ENCODE measurements at regions not wholly inside any gene's neighbourhood (a gene's known extent, or its start where the extent isn't known, plus 50 kb on each side); places are given as distances from the start of the nearest gene placed in this dataset.

DNA sequence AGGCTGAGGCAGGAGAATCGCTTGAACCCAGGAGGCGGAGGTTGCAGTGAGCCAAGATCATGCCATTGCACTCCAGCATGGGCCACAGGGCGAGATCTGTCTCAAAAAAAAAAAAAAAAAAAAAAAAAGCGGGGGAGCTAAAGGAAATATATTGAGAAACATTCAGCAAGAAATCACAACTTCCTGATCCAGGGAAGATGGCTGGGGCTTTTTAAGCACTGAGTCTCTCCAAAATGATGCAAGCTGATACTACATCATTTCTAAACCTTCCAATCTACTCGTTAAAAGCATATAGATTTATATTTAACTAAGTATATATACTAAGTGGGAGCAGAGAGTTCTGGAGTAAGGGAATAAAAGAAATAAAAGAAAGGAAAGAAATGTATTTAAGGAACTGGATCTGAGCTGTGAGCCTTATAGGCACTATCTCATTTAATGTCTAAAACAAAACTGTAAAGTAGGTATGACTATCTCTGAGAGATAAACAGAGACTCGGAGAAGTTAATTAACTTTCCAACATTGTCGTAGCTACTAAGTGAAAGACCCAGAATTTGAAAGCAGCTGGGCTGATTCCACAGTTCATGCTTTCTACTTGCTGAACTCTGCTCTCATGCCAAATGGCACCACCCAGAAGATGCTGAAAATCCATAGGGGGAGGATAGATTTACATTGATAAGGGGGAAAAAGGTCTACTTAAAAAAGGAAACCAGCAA is 215.0 kb upstream of the MARCKS start:
- FAIRE-seq (peak; percentile 57), DNase-seq (ENCODE audit: extremely low spot score, insufficient read length, low read depth) (no peak)

GRCh38 chr6:113642714-113643406 is 214.3 kb upstream of the MARCKS start:
- peak; percentile 94 for FAIRE-seq
- DNase-seq (ENCODE audit: extremely low spot score, insufficient read length, low read depth) = no peak

DNA sequence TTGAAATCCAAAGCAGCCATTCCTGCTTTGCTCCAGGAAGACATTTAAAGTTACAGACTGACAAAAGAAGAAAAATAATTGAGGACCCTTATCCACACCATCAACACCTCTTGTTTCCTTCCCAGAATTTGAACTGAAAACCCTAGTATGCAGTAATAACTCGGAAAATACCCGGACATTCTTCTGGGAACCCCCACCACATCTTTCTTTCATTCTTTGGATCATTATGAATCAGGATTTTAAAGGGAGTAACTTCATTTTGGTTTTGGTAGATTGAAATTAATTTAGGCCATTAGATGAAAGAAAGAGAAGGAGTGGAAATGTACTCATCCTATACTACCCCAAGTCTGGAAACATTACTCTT is 213.8 kb upstream of the MARCKS start:
- DNase-seq (ENCODE audit: extremely low spot score, insufficient read length, low read depth) (no peak), FAIRE-seq (no peak)

GRCh38 chr6:113644861-113645575 is 212.1 kb upstream of the MARCKS start:
- peak; percentile 67 for FAIRE-seq

GRCh38 chr6:113645576-113645970 is 211.6 kb upstream of the MARCKS start:
- DNase-seq (ENCODE audit: extremely low spot score, insufficient read length, low read depth) = no peak
- peak; percentile 62 for FAIRE-seq

More at GRCh38 chr6:113644861-113645575, 212.1 kb upstream of the MARCKS start:
- no peak for DNase-seq (ENCODE audit: extremely low spot score, insufficient read length, low read depth)

DNA sequence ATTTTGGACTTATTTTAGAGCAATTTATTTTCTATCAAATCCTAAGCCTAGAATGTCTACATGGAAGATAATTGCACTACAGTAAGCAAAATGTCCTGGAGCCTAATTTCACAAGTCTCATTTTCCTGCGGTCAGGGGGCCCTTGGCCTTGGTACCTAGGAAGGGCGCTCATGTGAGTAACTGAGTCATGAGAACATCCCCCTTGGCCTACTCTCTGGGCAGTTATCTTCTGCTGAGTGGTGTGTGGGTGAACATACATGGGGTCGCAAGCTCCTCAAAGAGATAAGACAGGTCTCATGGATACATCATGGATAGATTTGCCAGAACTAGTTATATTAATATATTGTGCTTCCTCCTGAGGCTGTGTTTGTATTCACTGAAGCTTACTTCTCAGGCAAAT is 211.2 kb upstream of the MARCKS start:
- no peak for DNase-seq (ENCODE audit: extremely low spot score, insufficient read length, low read depth)
- peak; percentile 24 for FAIRE-seq

- no peak for DNase-seq (ENCODE audit: extremely low spot score, insufficient read length, low read depth)
- no peak for FAIRE-seq
Measured at GRCh38 chr6:113646701-113647100, 210.4 kb upstream of the MARCKS start.

- peak; percentile 85 for FAIRE-seq
- no peak for DNase-seq (ENCODE audit: extremely low spot score, insufficient read length, low read depth)
Measured at GRCh38 chr6:113647143-113647889, 209.8 kb upstream of the MARCKS start.

DNA sequence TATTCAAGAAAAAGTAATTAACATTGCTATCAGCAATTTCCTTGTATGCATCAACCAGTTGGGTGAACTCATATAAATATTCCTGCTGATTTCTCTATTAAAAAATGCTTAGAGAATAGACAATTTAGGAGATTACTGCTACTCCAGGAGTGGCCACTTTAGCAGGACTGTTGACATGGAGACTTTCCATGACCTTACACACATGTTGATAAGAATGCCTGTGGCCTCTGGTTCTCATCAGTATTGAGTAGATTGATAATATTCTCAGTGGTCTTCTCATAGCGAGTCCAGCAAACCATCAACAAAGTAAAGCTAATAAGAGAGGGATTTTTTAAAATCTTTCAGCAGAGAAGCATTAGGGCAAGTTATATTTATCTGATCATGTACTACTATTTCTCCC is 208.4 kb upstream of the MARCKS start:
- DNase-seq (ENCODE audit: extremely low spot score, insufficient read length, low read depth) (no peak), FAIRE-seq (peak; percentile 41)

DNA sequence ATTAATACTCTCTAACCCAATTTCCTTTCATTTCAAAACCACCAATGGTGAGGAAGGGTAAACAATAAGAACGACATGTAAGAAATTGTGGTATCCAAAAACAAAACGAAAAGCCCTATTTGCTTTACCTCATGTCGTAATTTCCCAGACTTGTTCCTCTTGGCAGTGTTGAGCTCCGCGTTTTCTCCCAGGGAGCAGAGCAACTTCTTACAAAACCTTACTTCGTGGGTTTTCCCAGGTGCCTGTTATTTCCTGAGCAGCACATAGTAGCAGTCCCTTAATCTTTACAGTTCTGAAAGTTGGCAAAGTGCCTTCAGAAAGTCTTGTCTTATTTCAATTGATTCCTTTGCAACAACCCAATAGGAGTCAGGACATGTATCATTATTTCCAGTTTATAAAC is 207.9 kb upstream of the MARCKS start:
- peak; percentile 86 for FAIRE-seq
- no peak for DNase-seq (ENCODE audit: extremely low spot score, insufficient read length, low read depth)

GRCh38 chr6:113649880-113650609 is 207.1 kb upstream of the MARCKS start:
- FAIRE-seq = peak; percentile 56

DNA sequence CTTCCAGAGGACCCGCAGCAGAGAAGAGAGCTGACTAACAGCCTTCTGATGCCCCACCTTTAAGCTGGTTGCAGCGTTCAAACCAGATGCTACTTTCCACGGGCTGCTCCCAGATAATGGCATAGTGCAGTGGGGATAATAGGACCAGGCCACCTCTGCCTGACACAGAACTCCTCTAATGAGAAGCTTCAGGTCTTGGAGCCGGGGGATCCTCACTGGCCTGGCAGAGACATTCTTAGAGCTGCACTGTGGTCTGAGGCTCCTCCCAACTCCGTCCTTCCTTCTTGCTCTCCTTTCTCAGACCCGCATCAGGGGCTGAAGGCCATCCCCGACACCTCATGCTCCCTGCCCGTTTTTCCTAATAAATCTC is 206.6 kb upstream of the MARCKS start:
- FAIRE-seq (no peak), DNase-seq (ENCODE audit: extremely low spot score, insufficient read length, low read depth) (no peak)

More at GRCh38 chr6:113649880-113650609, 207.1 kb upstream of the MARCKS start:
- DNase-seq (ENCODE audit: extremely low spot score, insufficient read length, low read depth) = no peak

DNA sequence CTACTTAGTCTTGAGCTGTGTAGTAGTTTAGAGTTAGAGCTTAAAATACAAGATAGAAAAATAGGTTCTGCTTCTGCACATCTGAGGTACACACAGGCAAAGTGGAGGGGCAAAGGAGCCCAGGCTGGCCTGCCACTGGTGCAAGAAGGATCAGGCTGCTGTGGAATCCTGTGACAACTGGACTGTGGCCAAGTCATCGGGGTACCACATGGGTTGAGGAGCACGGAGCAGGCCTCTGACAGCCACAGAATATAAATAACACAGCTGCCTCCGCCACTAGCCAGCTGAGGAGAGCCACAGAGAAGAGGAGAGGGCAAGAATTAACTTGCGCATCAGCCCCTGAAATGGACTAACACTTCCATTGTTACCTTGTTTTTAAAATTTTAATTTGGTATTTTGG is 206.0 kb upstream of the MARCKS start:
- DNase-seq (ENCODE audit: extremely low spot score, insufficient read length, low read depth) = no peak
- FAIRE-seq = no peak

GRCh38 chr6:113651920-113652319 is 205.2 kb upstream of the MARCKS start:
- peak; percentile 73 for FAIRE-seq

GRCh38 chr6:113653275-113653674 is 203.9 kb upstream of the MARCKS start:
- FAIRE-seq (peak; percentile 78), DNase-seq (ENCODE audit: extremely low spot score, insufficient read length, low read depth) (no peak)

More at GRCh38 chr6:113651920-113652319, 205.2 kb upstream of the MARCKS start:
- no peak for DNase-seq (ENCODE audit: extremely low spot score, insufficient read length, low read depth)

DNA sequence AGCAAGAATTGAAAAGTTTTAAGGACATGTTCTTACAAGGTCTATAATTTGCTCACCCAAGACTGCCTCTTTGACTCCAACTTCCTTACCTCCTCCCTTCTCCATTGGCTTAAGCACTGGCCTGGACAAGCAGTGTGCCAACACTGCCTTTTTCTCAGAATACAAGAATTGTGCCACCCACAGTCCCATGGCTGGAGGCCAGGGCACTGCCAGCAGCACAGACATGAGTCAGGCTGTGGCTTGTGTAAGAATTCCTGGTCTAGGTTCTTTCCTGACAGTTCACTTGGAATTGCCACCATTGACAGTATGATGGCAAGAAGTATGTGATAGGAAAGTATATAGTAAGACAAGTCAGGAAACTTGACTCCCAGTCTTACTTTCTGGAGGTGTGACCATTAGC is 202.7 kb upstream of the MARCKS start:
- no peak for DNase-seq (ENCODE audit: extremely low spot score, insufficient read length, low read depth)
- no peak for FAIRE-seq

- DNase-seq (ENCODE audit: extremely low spot score, insufficient read length, low read depth) (no peak), FAIRE-seq (no peak)
Measured at GRCh38 chr6:113655761-113656160, 201.4 kb upstream of the MARCKS start.

DNA sequence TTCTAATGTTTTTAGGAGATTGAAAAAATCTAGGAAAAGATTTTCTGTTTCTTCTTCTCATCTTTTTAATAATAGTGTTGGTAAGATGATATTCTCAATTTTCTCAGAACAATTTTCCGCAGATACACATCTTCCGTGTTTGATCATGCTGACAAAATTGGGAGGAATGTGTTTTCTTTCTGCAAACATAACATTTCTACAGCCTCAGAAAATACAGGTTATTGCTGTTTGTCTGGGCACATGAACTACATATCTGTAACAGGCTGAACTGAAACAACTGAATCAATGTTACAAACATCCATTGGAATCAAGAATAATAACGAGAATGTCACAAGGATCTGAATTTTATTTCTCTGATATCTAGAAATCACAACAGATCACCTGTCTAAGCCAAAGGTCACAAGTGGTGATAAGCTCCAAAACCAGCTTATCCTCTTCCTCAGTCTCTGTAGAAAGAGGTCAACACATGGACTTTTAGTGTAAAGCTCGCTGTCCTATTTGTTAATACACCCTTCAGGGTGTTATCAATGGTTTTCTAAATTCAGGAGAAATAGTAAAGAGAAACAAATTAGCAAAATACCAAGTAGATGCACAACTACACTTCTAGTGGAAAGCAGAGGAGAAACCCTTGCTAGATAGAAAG is 197.3 kb upstream of the MARCKS start:
- FAIRE-seq (no peak), DNase-seq (ENCODE audit: extremely low spot score, insufficient read length, low read depth) (no peak)

GRCh38 chr6:113660819-113661218 is 196.3 kb upstream of the MARCKS start:
- FAIRE-seq = no peak
- no peak for DNase-seq (ENCODE audit: extremely low spot score, insufficient read length, low read depth)
